H9 (cell line): ENCODE measurements at regions not wholly inside any gene's neighbourhood (a gene's known extent, or its start where the extent isn't known, plus 50 kb on each side); places are given as distances from the start of the nearest gene placed in this dataset.

Experiments used
- DNase-seq: peaks from one replicate; pipeline ENCODE4 v3.0.0-alpha.2; 2017
- H2AFZ ChIP-seq: one replicate; pipeline ENCODE4 v1.6.1; 2013; ENCODE audit warnings: mild to moderate bottlenecking, low read length, control low read depth, moderate library complexity
- H2AK5ac ChIP-seq: 2 replicates; pipeline ENCODE4 v1.6.1; 2013; ENCODE audit warnings: low read length, control low read depth, mixed read lengths; ENCODE audit not compliant: insufficient read length
- H2BK120ac ChIP-seq: one replicate; pipeline ENCODE4 v1.6.1; 2013; ENCODE audit warnings: low read depth, mild to moderate bottlenecking, low read length, control low read depth, inconsistent platforms; ENCODE audit not compliant: poor library complexity, severe bottlenecking
- H2BK12ac ChIP-seq: 2 replicates; pipeline ENCODE4 v1.6.1; 2013; ENCODE audit warnings: low read length, control low read depth, mixed read lengths, low read depth; ENCODE audit not compliant: insufficient read length
- H2BK15ac ChIP-seq: 2 replicates; pipeline ENCODE4 v1.6.1; 2013; ENCODE audit warnings: low read depth, low read length, control low read depth
- H2BK20ac ChIP-seq: one replicate; pipeline ENCODE4 v1.6.1; 2013; ENCODE audit warnings: low read depth, mild to moderate bottlenecking, low read length, control low read depth, inconsistent platforms; ENCODE audit not compliant: poor library complexity, severe bottlenecking
- H2BK5ac ChIP-seq: 2 replicates; pipeline ENCODE4 v1.6.1; 2013; ENCODE audit warnings: low read length, control low read depth, mixed read lengths; ENCODE audit not compliant: insufficient read length
- H3K14ac ChIP-seq: 2 replicates; pipeline ENCODE4 v1.6.1; 2013; ENCODE audit warnings: low read length, control low read depth; ENCODE audit not compliant: insufficient read depth
- H3K18ac ChIP-seq: 2 replicates; pipeline ENCODE4 v1.6.1; 2013; ENCODE audit warnings: low read depth, mild to moderate bottlenecking, mixed read lengths, low read length, control low read depth; ENCODE audit not compliant: insufficient read length
- H3K23ac ChIP-seq: 2 replicates; pipeline ENCODE4 v1.6.1; 2013; ENCODE audit warnings: low read length, control low read depth, mixed read lengths, low read depth; ENCODE audit not compliant: insufficient read length
- H3K23me2 ChIP-seq: 2 replicates; pipeline ENCODE4 v1.6.1; 2013; ENCODE audit warnings: low read depth, mild to moderate bottlenecking, mixed read lengths, low read length, control low read depth; ENCODE audit not compliant: insufficient read length, poor library complexity, severe bottlenecking
- H3K27ac ChIP-seq: 2 replicates; pipeline ENCODE4 v1.5.1; 2013; ENCODE audit warnings: low read length, control low read depth, mixed read lengths, low read depth; ENCODE audit not compliant: insufficient read length
- H3K27me3 ChIP-seq: 2 replicates; pipeline ENCODE4 v1.6.1; 2013; ENCODE audit warnings: low read length, control low read depth, inconsistent platforms; ENCODE audit not compliant: insufficient read depth
- H3K4ac ChIP-seq: 2 replicates; pipeline ENCODE4 v1.6.1; 2013; ENCODE audit warnings: low read depth, mild to moderate bottlenecking, control low read depth, inconsistent platforms, low read length, moderate library complexity
- H3K4me1 ChIP-seq: 2 replicates; pipeline ENCODE4 v1.6.1; 2013; ENCODE audit warnings: low read length, control low read depth, inconsistent platforms; ENCODE audit not compliant: insufficient read depth
- H3K4me2 ChIP-seq: 2 replicates; pipeline ENCODE4 v1.6.1; 2013; ENCODE audit warnings: low read length, control low read depth, mixed read lengths; ENCODE audit not compliant: insufficient read length, insufficient read depth
- H3K56ac ChIP-seq: 2 replicates; pipeline ENCODE4 v1.6.1; 2013; ENCODE audit warnings: low read depth, mild to moderate bottlenecking, mixed read lengths, low read length, control low read depth; ENCODE audit not compliant: insufficient read length
- H3K79me1 ChIP-seq: 2 replicates; pipeline ENCODE4 v1.6.1; 2013; ENCODE audit warnings: low read depth, mild to moderate bottlenecking, moderate library complexity, low read length, control low read depth, inconsistent platforms; ENCODE audit not compliant: insufficient read depth, poor library complexity, severe bottlenecking
- H3K79me2 ChIP-seq: 2 replicates; pipeline ENCODE4 v1.6.1; 2013; ENCODE audit warnings: low read length, control low read depth, inconsistent platforms; ENCODE audit not compliant: insufficient read depth
- H3K9ac ChIP-seq: 2 replicates; pipeline ENCODE4 v1.6.1; 2013; ENCODE audit warnings: low read length, control low read depth, mixed read lengths; ENCODE audit not compliant: insufficient read length; ENCODE audit errors: extremely low read depth
- H3K9me3 ChIP-seq: one replicate; pipeline ENCODE4 v1.6.1; 2013; ENCODE audit warnings: low read depth, low read length, inconsistent platforms; ENCODE audit not compliant: control insufficient read depth
- H3T11ph ChIP-seq: one replicate; pipeline ENCODE4 v1.6.1; 2013; ENCODE audit warnings: mild to moderate bottlenecking, low read length, control low read depth, inconsistent platforms
- H4K20me1 ChIP-seq: one replicate; pipeline ENCODE4 v1.6.1; 2013; ENCODE audit not compliant: control insufficient read depth, insufficient read length, insufficient read depth
- H4K5ac ChIP-seq: 2 replicates; pipeline ENCODE4 v1.6.1; 2013; ENCODE audit warnings: low read depth, mild to moderate bottlenecking, mixed read lengths, low read length, control low read depth; ENCODE audit not compliant: insufficient read length
- H4K8ac ChIP-seq: replicated peaks from 2 replicates; pipeline ENCODE4 v1.6.1; 2013; ENCODE audit warnings: low read length, control low read depth, mixed read lengths, low read depth; ENCODE audit not compliant: insufficient read length
- H4K91ac ChIP-seq: 2 replicates; pipeline ENCODE4 v1.6.1; 2013; ENCODE audit warnings: low read depth, mild to moderate bottlenecking, moderate library complexity, mixed read lengths, low read length, control low read depth; ENCODE audit not compliant: insufficient read length
- H3K27ac Mint-ChIP-seq, 3 experiments: 2 replicates in 2 of 3; 3 replicates in 1 of 3; pipeline ENCODE4 v1.8.0; 2020 to 2021; ENCODE audit warnings: mixed read lengths in 3 of 3, mild to moderate bottlenecking in 1 of 3, moderate library complexity in 1 of 3
- H3K27me3 Mint-ChIP-seq: 2 replicates; pipeline ENCODE4 v1.8.0; 2021; ENCODE audit warnings: low read depth, mild to moderate bottlenecking, moderate library complexity, mixed read lengths
- H3K36me3 Mint-ChIP-seq, 3 experiments: 2 replicates in 2 of 3; 3 replicates in 1 of 3; pipeline ENCODE4 v1.8.0; 2020 to 2021; ENCODE audit warnings: low read depth in 3 of 3, mixed read lengths in 3 of 3; ENCODE audit not compliant: insufficient read depth in 1 of 3
- H3K4me1 Mint-ChIP-seq, 2 experiments: 2 replicates each; pipeline ENCODE4 v1.8.0; 2020; ENCODE audit warnings: mixed read lengths in 2 of 2
- H3K4me3 Mint-ChIP-seq, 2 experiments: 2 replicates in 1 of 2; 3 replicates in 1 of 2; pipeline ENCODE4 v1.8.0; 2020 to 2021; ENCODE audit warnings: mild to moderate bottlenecking in 2 of 2, mixed read lengths in 2 of 2, moderate library complexity in 1 of 2
- H3K9me3 Mint-ChIP-seq, 2 experiments: 2 replicates in 1 of 2; 3 replicates in 1 of 2; pipeline ENCODE4 v1.8.0; 2020; ENCODE audit warnings: mild to moderate bottlenecking in 2 of 2, mixed read lengths in 2 of 2, moderate library complexity in 1 of 2
- CTCF ChIP-seq: fragments of 200-600 bp; sonication (generic); conservative IDR thresholded peaks from 3 replicates; pipeline ENCODE4 v1.8.0; 2021; ENCODE audit warnings: antibody characterized with exemption, mild to moderate bottlenecking
- WGBS: extraction: QIAGEN DNeasy Blood & Tissue Kit; methylation state at CpG from one replicate; pipeline ENCODE4 v1.1.7; 2013; ENCODE audit warnings: missing lambda C conversion rate, low lambda C conversion rate, mixed read lengths; ENCODE audit not compliant: insufficient read length; ENCODE audit errors: extremely low coverage; 5-methylcytosine and 5-hydroxymethylcytosine counted together

GRCh38 chr11:29200791-29201562, 815.9 kb downstream of the KCNA4 start:
- H3K27ac ChIP-seq: no peak overlapping the region
- H3K14ac ChIP-seq: no peak overlapping the region
- no peak overlapping the region for H2AK5ac ChIP-seq
- no peaks in the 10 kb centered on the region for H3K79me1 ChIP-seq
- H3T11ph ChIP-seq: no peak overlapping the region
- TF ChIP-seq CTCF: no peak
- no peaks in the 10 kb centered on the region for H3K23me2 ChIP-seq
- H2BK5ac ChIP-seq: no peak overlapping the region
- no peak overlapping the region for H2BK120ac ChIP-seq
- no peak overlapping the region for H3K4ac ChIP-seq
- H2BK20ac ChIP-seq: no peak overlapping the region
- H3K9me3 Mint-ChIP-seq: no peaks in the 10 kb centered on the region
- no peak overlapping the region for H2BK12ac ChIP-seq
- no peak overlapping the region for H3K27ac Mint-ChIP-seq
- no peak overlapping the region for H4K5ac ChIP-seq
- no peaks in the 10 kb centered on the region for H3K4me1 Mint-ChIP-seq
- no peaks in the 10 kb centered on the region for H3K9me3 ChIP-seq
- no peak overlapping the region for H3K4me3 Mint-ChIP-seq
- no peaks in the 10 kb centered on the region for H3K27me3 Mint-ChIP-seq
- H3K9ac ChIP-seq: no peak overlapping the region
- no peaks in the 10 kb centered on the region for H3K27me3 ChIP-seq
- no peak overlapping the region for H2BK15ac ChIP-seq
- no peaks in the 10 kb centered on the region for H3K36me3 Mint-ChIP-seq
- H3K23ac ChIP-seq: no peak overlapping the region
- WGBS: no CpG with 5 or more reads among the region's 11 CpGs
- no peak overlapping the region for H4K91ac ChIP-seq
- no peak overlapping the region for H4K8ac ChIP-seq
- no peak for DNase-seq
- no peak overlapping the region for H2AFZ ChIP-seq
- H3K56ac ChIP-seq: no peak overlapping the region
- no peaks in the 10 kb centered on the region for H3K4me1 ChIP-seq
- no peak overlapping the region for H3K18ac ChIP-seq
- H3K4me2 ChIP-seq: no peak overlapping the region
- no peaks in the 10 kb centered on the region for H4K20me1 ChIP-seq
- H3K79me2 ChIP-seq: no peaks in the 10 kb centered on the region
